HK-2 (cell line): ENCODE measurements at regions not wholly inside any gene's neighbourhood (a gene's known extent, or its start where the extent isn't known, plus 50 kb on each side); places are given as distances from the start of the nearest gene placed in this dataset.
"Not testable (repeated sequence)": the region's sequence is repeated elsewhere in the genome, so short reads cannot be mapped to it uniquely, and the experiment has no call there.

ENCODE experiments used
- DNase-seq: peaks from one replicate; pipeline ENCODE4 v3.0.0-alpha.2; 2018; ENCODE audit not compliant: unreplicated experiment

GRCh38 chr9:34793428-34793827 lies 83.5 kb upstream of the CCL21 start:
- no peak for DNase-seq

DNA sequence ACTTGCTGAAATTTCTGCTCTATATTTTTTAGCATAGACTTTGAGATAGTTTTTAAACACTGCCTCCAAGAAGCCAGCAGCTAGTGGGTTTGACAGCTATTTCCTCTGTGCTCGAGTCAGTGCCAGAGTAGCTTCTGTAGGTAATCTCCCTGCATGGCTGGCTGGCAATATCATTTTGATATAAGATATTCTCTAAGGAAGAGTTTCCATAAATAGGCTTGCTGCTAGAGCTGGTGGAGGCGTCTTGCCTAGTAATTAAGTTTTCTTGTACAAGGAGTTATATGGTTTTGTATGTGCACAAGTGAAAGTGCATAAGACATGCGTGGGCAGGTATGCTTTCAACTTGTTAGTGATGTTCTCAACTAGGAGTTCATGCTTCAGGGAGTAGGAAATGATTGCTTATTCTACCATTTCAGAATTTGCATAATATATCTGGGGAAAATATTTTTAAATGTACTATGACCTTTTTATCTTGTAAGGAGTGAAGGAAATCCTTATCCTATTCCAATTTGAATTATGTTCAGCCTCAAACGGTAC lies 74.1 kb upstream of the CCL21 start:
- DNase-seq = no peak

DNA sequence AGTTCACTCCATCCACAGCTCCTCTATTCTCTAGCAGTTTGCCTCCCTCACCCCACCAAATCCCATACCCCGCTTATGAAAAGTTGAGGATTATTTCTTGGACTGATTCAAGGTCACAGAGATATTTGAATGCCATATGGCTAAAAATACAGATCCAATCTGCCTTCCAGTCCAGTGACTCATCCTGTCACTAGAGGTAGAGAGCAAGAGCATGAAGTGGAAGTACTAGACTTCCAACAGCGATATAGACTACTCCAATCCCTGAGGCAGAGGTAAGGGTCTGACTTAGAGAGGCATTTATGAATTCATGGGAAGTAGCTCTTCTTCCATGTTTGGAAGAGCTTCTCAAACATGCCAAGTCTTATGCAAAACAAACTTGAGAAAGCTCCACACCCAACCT lies 72.4 kb upstream of the CCL21 start:
- no peak for DNase-seq

- DNase-seq = no peak
Observed at GRCh38 chr9:34777666-34778065, 67.7 kb upstream of the CCL21 start.

DNA sequence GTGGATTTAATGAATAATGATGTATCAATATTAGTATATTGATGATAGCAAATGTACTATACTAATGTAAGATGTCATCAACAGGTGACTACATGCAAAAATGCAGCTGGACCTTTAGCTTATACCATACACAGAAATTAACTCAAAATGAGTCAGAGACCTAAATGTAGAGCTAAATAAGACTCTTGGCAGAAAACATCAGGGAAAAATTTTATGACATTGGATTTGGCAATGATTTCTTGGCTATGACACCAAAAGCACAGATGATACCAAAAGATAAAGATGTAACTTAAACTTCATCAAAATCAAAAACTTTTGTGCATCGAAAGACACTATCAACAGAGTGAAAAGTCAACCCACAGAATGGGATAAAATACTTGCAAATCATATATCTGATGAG lies 64.0 kb upstream of the CCL21 start:
- no peak for DNase-seq

- DNase-seq = no peak
Observed at GRCh38 chr9:34773306-34773910, 63.5 kb upstream of the CCL21 start.

GRCh38 chr9:34771007-34771406 lies 61.1 kb upstream of the CCL21 start:
- no peak for DNase-seq

DNA sequence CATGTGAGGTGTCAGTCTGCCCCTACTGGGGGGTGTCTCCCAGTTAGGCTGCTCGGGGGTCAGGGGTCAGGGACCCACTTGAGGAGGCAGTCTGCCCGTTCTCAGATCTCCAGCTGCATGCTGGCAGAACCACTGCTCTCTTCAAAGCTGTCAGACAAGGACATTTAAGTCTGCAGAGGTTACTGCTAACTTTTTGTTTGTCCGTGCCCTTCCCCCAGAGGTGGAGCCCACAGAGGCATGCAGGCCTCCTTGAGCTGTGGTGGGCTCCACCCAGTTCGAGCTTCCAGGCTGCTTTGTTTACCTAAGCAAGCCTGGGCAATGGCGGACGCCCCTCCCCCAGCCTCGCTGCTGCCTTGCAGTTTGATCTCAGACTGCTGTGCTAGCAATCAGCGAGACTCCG lies 57.2 kb upstream of the CCL21 start:
- not testable (repeated sequence) for DNase-seq

- DNase-seq = peak; percentile 38
Observed at GRCh38 chr9:34760196-34761040, 50.5 kb upstream of the CCL21 start.
